ENCODE measurements at regions not wholly inside any gene's neighbourhood (a gene's known extent, or its start where the extent isn't known, plus 50 kb on each side); places are given as distances from the start of the nearest gene placed in this dataset.

DNA sequence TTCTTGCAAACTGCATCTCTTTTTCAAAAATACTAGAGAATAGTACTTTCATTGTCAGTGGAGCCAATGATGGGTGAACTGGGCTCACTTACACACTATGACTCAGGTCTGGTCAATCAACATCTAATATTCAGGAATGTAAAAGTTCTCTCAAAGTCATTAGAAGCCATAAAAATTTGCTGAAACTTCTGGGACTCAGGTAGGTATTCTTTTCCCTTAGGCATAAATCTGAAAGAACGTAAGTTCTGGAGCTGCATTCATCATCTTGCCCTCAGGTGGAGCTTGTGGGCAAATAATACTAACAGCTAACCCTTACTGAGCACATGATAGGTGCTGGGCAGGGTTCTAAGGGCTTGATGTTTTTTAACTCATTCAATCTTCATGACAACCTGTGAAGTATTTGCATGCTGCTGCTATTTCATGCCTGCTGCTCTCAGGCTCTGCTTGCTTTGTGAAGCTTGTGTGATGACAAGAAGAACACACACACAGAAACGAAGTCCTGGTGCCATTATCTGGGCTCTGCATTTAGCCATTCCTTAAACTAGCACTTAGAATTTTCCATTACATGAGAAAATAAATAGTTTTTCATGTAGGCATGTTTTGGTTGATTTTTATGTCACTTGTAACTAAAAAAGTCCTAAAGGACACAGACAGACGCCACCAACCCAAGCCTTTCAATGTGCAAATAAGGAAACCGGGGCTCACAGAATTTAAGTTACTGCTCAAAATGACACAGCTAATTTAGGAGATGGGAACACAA, 394.2 kb upstream of the LYPLAL1 start:
- WGBS = 63% methylated on average over 4 of the region's 4 CpGs
- no peak overlapping the region for H3K4me3 ChIP-seq
- H3K27ac ChIP-seq = no peak overlapping the region
- H3K4me1 ChIP-seq (replicated peaks) = no peaks in the 10 kb centered on the region
- no peak for TF ChIP-seq POLR2A (IDR thresholded peaks at IDR 0.05)
- no peak for TF ChIP-seq POLR2AphosphoS5 (IDR thresholded peaks at IDR 0.05)
- TF ChIP-seq, protein P1, sequence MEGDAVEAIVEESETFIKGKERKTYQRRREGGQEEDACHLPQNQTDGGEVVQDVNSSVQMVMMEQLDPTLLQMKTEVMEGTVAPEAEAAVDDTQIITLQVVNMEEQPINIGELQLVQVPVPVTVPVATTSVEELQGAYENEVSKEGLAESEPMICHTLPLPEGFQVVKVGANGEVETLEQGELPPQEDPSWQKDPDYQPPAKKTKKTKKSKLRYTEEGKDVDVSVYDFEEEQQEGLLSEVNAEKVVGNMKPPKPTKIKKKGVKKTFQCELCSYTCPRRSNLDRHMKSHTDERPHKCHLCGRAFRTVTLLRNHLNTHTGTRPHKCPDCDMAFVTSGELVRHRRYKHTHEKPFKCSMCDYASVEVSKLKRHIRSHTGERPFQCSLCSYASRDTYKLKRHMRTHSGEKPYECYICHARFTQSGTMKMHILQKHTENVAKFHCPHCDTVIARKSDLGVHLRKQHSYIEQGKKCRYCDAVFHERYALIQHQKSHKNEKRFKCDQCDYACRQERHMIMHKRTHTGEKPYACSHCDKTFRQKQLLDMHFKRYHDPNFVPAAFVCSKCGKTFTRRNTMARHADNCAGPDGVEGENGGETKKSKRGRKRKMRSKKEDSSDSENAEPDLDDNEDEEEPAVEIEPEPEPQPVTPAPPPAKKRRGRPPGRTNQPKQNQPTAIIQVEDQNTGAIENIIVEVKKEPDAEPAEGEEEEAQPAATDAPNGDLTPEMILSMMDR (IDR thresholded peaks at IDR 0.05) = no peak
- no peak for DNase-seq (ENCODE audit: low spot score)
- no peaks in the 10 kb centered on the region for H3K9me3 ChIP-seq
- intact Hi-C loops (cut with DNase I) = no loop called here
- no peaks in the 10 kb centered on the region for H3K27me3 ChIP-seq (replicated peaks; ENCODE audit: insufficient read depth)
- H3K36me3 ChIP-seq = no peaks in the 10 kb centered on the region

GRCh38 chr1:218783131-218783530, 390.5 kb upstream of the LYPLAL1 start:
- no peak overlapping the region for H3K4me3 ChIP-seq
- TF ChIP-seq POLR2A (IDR thresholded peaks at IDR 0.05) = no peak
- TF ChIP-seq, protein P1 (IDR thresholded peaks at IDR 0.05) = no peak
- no peak for TF ChIP-seq POLR2AphosphoS5 (IDR thresholded peaks at IDR 0.05)
- intact Hi-C loops (cut with DNase I) = no loop called here
- no peak overlapping the region for H3K27ac ChIP-seq
- no peak for DNase-seq (ENCODE audit: low spot score)
- no peaks in the 10 kb centered on the region for H3K9me3 ChIP-seq
- no peaks in the 10 kb centered on the region for H3K4me1 ChIP-seq (replicated peaks)
- 84% methylated on average over 3 of the region's 3 CpGs for WGBS
- no peaks in the 10 kb centered on the region for H3K27me3 ChIP-seq (replicated peaks; ENCODE audit: insufficient read depth)
- no peaks in the 10 kb centered on the region for H3K36me3 ChIP-seq

- Histone ChIP-seq H3K36me3 (no peaks in the 10 kb centered on the region), H3K27me3 (replicated peaks; ENCODE audit: insufficient read depth) (no peaks in the 10 kb centered on the region), H3K27ac (no peak overlapping the region), H3K4me3 (no peak overlapping the region), H3K9me3 (no peaks in the 10 kb centered on the region), H3K4me1 (replicated peaks) (no peaks in the 10 kb centered on the region)
- DNase-seq (ENCODE audit: low spot score) = no peak
- intact Hi-C loops (cut with DNase I) = no loop called here
- 58% methylated on average over 3 of the region's 3 CpGs for WGBS
- TF ChIP-seq POLR2AphosphoS5 (IDR thresholded peaks at IDR 0.05) = no peak
- TF ChIP-seq POLR2A (IDR thresholded peaks at IDR 0.05) = no peak
- TF ChIP-seq, protein P1 (IDR thresholded peaks at IDR 0.05) = no peak
Measured at GRCh38 chr1:218783916-218784315, 389.8 kb upstream of the LYPLAL1 start.

- no peak for DNase-seq (ENCODE audit: low spot score)
Measured at GRCh38 chr1:218785928-218786327, 387.8 kb upstream of the LYPLAL1 start.

More at GRCh38 chr1:218785928-218786327, 387.8 kb upstream of the LYPLAL1 start:
- H3K36me3 ChIP-seq = no peaks in the 10 kb centered on the region
- no peaks in the 10 kb centered on the region for H3K27me3 ChIP-seq (replicated peaks; ENCODE audit: insufficient read depth)
- intact Hi-C loops (cut with DNase I) = no loop called here
- H3K27ac ChIP-seq = no peak overlapping the region
- H3K9me3 ChIP-seq = no peaks in the 10 kb centered on the region
- TF ChIP-seq POLR2AphosphoS5 (IDR thresholded peaks at IDR 0.05) (peak; percentile 8), POLR2A (IDR thresholded peaks at IDR 0.05) (no peak)
- TF ChIP-seq, protein P1 (IDR thresholded peaks at IDR 0.05) = no peak
- no peak overlapping the region for H3K4me3 ChIP-seq
- 22% methylated on average over 4 of the region's 4 CpGs for WGBS
- H3K4me1 ChIP-seq (replicated peaks) = no peaks in the 10 kb centered on the region
